ENCODE measurements at regions not wholly inside any gene's neighbourhood (a gene's known extent, or its start where the extent isn't known, plus 50 kb on each side); places are given as distances from the start of the nearest gene placed in this dataset.

- Histone ChIP-seq H3K4me2 (ENCODE audit: low read length) (no peak overlapping the region), H3K4me3 (ENCODE audit: low read length) (no peak overlapping the region), H3K4me1 (ENCODE audit: low read length) (peaks cover 12% of the 10 kb centered on the region), H2AFZ (ENCODE audit: low read depth, low read length) (no peak overlapping the region), H3K79me2 (ENCODE audit: low read length) (no peaks in the 10 kb centered on the region), H3K9ac (ENCODE audit: low read length) (no peak overlapping the region), H4K20me1 (ENCODE audit: insufficient read depth, low read length) (no peaks in the 10 kb centered on the region), H3K27me3 (ENCODE audit: low read depth, low read length) (no peaks in the 10 kb centered on the region), H3K9me3 (ENCODE audit: insufficient read depth, low read length) (no peaks in the 10 kb centered on the region), H3K27ac (ENCODE audit: low read length) (no peak overlapping the region), H3K36me3 (replicated peaks; ENCODE audit: low read depth, low read length) (no peaks in the 10 kb centered on the region)
- TF ChIP-seq EZH2phosphoT487 (IDR thresholded peaks at IDR 0.05; ENCODE audit: low read depth) = no peak
- TF ChIP-seq CTCF (IDR thresholded peaks at IDR 0.05; ENCODE audit: low read depth, low read length) = no peak
Observed at GRCh38 chr9:19703702-19704101, 85.1 kb downstream of the SLC24A2 start.

GRCh38 chr9:19701991-19702390 is 86.8 kb downstream of the SLC24A2 start:
- no peak overlapping the region for H3K27ac ChIP-seq (ENCODE audit: low read length)
- TF ChIP-seq CTCF (IDR thresholded peaks at IDR 0.05; ENCODE audit: low read depth, low read length) (no peak), EZH2phosphoT487 (IDR thresholded peaks at IDR 0.05; ENCODE audit: low read depth) (no peak)
- no peak overlapping the region for H3K4me3 ChIP-seq (ENCODE audit: low read length)
- no peaks in the 10 kb centered on the region for H3K79me2 ChIP-seq (ENCODE audit: low read length)
- H3K4me2 ChIP-seq (ENCODE audit: low read length) = no peak overlapping the region
- no peak overlapping the region for H2AFZ ChIP-seq (ENCODE audit: low read depth, low read length)
- no peaks in the 10 kb centered on the region for H4K20me1 ChIP-seq (ENCODE audit: insufficient read depth, low read length)
- peaks cover 12% of the 10 kb centered on the region for H3K4me1 ChIP-seq (ENCODE audit: low read length)
- no peak overlapping the region for H3K9ac ChIP-seq (ENCODE audit: low read length)
- no peaks in the 10 kb centered on the region for H3K9me3 ChIP-seq (ENCODE audit: insufficient read depth, low read length)
- H3K36me3 ChIP-seq (replicated peaks; ENCODE audit: low read depth, low read length) = no peaks in the 10 kb centered on the region
- H3K27me3 ChIP-seq (ENCODE audit: low read depth, low read length) = no peaks in the 10 kb centered on the region

GRCh38 chr9:19701274-19701673 is 87.6 kb downstream of the SLC24A2 start:
- Histone ChIP-seq H2AFZ (ENCODE audit: low read depth, low read length) (no peak overlapping the region), H3K27me3 (ENCODE audit: low read depth, low read length) (no peaks in the 10 kb centered on the region), H3K9ac (ENCODE audit: low read length) (no peak overlapping the region), H3K4me3 (ENCODE audit: low read length) (no peak overlapping the region), H3K9me3 (ENCODE audit: insufficient read depth, low read length) (no peaks in the 10 kb centered on the region), H3K36me3 (replicated peaks; ENCODE audit: low read depth, low read length) (no peaks in the 10 kb centered on the region), H3K4me2 (ENCODE audit: low read length) (no peak overlapping the region), H3K27ac (ENCODE audit: low read length) (no peak overlapping the region), H3K4me1 (ENCODE audit: low read length) (peaks cover 12% of the 10 kb centered on the region), H4K20me1 (ENCODE audit: insufficient read depth, low read length) (no peaks in the 10 kb centered on the region), H3K79me2 (ENCODE audit: low read length) (no peaks in the 10 kb centered on the region)
- no peak for TF ChIP-seq EZH2phosphoT487 (IDR thresholded peaks at IDR 0.05; ENCODE audit: low read depth)
- TF ChIP-seq CTCF (IDR thresholded peaks at IDR 0.05; ENCODE audit: low read depth, low read length) = no peak

GRCh38 chr9:19700699-19701098 is 88.1 kb downstream of the SLC24A2 start:
- Histone ChIP-seq H3K79me2 (ENCODE audit: low read length) (no peaks in the 10 kb centered on the region), H3K4me3 (ENCODE audit: low read length) (no peak overlapping the region), H3K36me3 (replicated peaks; ENCODE audit: low read depth, low read length) (no peaks in the 10 kb centered on the region), H3K4me1 (ENCODE audit: low read length) (peaks cover 12% of the 10 kb centered on the region), H3K9me3 (ENCODE audit: insufficient read depth, low read length) (no peaks in the 10 kb centered on the region), H4K20me1 (ENCODE audit: insufficient read depth, low read length) (no peaks in the 10 kb centered on the region), H3K27me3 (ENCODE audit: low read depth, low read length) (no peaks in the 10 kb centered on the region), H3K4me2 (ENCODE audit: low read length) (no peak overlapping the region), H3K27ac (ENCODE audit: low read length) (no peak overlapping the region), H3K9ac (ENCODE audit: low read length) (no peak overlapping the region), H2AFZ (ENCODE audit: low read depth, low read length) (no peak overlapping the region)
- no peak for TF ChIP-seq EZH2phosphoT487 (IDR thresholded peaks at IDR 0.05; ENCODE audit: low read depth)
- TF ChIP-seq CTCF (IDR thresholded peaks at IDR 0.05; ENCODE audit: low read depth, low read length) = no peak

Measured in OCI-LY3 (cell line).